ENCODE measurements at regions not wholly inside any gene's neighbourhood (a gene's known extent, or its start where the extent isn't known, plus 50 kb on each side); places are given as distances from the start of the nearest gene placed in this dataset.
"Not testable (repeated sequence)": the region's sequence is repeated elsewhere in the genome, so short reads cannot be mapped to it uniquely, and the experiment has no call there.

DNA sequence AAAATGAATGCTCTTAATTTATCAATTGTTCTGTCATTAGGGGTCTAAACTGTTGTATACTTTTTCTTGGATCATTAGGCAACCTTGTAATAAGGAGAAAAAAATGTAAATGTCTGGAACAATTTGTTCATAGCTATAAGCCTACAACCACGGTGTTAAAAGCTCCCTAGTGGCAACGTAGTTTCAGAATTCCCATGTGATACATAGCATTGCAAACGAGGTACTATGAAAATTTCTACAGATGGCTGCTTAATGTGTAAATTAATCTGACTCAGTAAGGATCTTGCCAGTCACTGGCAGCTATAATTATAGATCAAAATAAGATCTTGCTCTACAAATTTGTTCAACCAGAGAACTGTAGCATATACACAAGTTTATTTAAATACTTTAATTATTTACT lies 304.1 kb upstream of the ADGRL4 start:
- ATAC-seq, result no peak

DNA sequence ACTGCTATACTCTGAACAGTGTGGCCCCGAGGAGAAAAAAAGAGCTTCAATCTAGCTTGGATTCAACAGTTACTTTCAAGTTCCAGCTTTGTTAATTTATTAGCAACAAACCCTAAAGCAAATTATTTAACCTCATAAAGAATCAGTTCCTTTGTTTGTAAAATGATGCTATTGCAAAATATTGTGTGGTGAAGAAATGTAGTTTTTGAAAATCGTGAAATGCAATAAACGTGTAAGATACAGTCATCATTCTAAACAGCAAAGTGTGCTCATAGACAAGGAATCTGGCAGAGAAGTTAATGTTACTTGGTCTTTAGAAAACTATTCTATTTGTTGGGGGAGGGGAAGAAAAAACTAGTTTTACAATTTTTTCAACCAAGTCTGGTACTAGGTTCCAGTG lies 297.6 kb upstream of the ADGRL4 start:
- no peak for ATAC-seq

DNA sequence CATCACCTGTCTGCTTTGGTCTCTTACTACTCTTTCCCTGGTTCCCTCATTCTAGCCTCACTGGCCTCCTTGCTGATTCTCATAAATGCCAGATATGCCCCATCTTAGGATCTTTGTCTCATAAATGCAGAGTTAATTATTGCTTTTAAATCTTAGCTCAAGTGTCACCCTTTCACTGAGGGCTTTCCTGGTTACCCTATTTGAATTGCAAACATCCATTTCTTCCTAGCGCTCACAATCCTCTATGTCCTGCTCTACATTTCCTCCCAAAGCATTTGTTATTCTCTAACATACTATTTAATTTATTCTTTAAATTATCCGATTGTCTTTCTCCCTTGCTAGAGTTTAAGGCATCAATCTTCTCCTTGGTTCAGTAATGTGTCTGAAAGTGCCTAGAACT lies 296.5 kb upstream of the ADGRL4 start:
- no peak for ATAC-seq

DNA sequence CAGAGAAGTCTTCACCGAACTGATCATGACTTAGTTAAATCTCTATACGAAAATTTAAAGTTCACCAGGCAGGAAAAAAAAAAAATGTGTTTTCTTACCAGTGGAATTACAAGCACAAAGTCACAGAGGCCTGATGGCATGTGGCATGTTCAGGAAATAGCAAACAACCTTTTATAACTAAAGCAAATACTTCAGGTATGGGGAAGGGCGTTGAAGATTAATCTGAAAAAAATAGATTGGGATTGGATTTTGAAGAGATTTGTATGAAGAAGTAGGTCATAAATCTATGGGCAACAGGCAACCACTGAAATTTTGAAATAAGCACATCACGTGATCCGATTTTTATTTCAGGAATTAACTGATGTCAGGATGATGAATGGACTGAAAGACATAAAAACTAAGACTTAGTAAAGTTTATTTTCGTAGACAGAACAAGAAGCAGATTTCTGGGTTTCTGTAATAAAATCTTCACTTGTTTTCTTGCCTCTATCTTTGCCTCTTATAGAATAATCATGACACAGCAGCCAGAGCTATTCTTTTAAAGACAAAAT lies 295.9 kb upstream of the ADGRL4 start:
- ATAC-seq, result no peak

DNA sequence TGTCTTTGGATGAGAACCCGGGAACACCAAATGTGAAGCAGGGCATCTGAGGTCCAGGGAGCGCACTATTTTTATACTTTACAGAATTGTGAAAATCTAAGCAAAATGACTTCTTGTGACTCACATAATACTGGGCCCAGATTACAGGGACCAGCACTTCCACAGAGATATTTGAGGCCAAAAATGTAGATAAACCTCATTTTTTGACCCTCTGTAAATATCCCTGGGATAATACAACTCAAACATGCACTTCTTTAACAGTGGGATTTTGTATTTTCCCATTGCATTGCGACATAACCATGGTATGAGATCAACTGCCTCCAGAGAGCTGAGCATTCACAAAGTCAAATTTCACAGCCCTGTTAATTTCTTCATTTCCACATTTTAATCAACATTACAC lies 289.4 kb upstream of the ADGRL4 start:
- ATAC-seq, result no peak

DNA sequence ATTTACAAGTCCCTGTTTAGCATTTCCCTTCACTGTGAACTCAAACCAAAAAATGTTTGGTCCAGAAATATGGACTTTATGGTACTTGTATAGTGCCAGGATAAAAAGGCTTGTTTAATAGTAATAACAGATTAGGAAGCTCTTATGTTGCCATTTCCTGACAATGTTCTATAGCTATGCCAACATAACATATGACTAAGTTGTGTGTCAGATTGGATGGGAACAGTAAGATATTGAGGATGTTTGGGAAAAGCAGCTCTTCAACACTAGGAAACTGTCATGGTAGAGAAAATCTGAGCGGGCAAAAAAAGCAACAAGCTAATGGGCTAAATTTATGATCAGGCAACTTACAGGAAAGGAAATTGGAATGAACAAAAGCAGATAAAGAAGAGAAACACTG lies 287.1 kb upstream of the ADGRL4 start:
- no peak for ATAC-seq

DNA sequence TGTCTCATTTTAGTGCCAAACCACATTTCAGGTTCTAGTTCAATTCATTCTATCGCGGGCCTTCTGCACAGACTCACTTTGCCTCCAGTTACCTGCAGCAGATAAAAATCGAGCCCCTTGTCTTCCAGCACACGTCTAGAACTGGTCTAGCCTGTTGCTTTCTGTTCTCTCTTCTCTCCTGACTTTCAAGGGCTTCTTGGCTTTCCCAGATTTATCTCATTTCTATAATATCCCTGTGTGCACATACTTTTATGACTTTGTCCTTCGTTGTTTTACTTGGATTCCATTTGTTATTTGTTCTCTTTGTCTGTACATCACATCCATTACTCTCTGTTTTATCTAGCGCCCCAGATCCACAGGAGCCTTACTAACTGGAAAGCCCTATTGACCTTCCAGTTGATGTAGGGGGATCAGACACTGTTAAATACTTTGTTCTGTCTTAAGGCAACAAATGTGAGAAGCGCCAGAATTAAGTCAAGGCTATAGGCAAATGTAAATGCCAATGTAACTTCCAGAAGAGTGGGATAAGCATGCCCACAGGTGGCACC lies 284.5 kb upstream of the ADGRL4 start:
- ATAC-seq, result no peak

DNA sequence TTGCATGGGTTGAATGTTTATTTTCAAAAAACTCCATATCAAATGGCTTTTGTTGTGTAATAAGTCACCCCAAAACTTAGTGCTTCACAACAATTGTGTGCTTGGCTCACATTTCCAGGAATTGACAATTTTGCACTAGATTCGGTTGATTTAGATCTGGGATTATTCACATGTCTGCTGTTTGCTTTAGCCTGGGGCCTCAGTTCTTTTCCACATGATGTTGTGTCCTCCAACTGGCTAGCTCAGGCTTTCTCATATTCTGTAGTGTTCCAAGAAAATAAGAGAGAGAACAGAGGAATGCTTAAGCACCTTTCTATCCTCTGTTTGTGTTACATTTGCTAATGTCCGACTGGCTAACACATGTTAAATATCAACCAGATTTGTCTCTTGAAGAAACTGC lies 281.5 kb upstream of the ADGRL4 start:
- no peak for ATAC-seq

DNA sequence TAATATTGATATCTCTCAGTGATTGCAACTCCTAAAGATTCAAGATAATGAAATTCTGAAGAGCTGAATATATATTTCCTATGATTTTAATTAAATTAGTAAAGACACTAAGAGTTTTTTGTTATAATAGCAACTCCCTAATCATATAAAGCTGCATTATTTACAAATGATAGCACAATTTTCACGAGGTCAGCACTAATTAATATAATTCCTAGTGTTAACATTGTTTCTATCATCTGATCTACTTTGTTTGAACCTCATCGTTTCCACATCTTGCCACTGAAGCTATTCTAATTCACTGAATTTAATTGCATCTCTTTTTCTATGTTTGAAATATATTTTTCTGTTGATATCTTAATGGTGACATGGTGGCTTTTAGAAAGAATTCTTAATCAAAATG lies 279.1 kb upstream of the ADGRL4 start:
- ATAC-seq, result no peak

DNA sequence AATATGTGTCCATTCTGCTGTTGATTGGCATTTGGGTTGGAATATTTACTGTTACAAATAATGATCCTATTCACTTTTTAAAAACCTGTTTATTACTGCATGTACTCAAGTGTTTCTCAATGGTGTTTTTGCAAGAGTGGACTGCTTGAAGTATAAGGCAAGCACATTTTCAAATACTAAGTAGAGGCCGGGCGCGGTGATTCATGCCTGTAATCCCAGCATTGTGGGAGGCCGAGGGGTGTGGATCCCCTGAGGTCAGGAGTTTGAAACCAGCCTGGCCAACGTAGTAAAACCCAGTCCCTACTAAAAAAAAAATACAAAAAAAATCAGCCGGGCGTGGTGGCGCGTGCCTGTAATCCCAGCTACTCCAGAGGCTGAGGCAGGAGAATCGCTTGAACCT lies 276.9 kb upstream of the ADGRL4 start:
- ATAC-seq, result no peak

DNA sequence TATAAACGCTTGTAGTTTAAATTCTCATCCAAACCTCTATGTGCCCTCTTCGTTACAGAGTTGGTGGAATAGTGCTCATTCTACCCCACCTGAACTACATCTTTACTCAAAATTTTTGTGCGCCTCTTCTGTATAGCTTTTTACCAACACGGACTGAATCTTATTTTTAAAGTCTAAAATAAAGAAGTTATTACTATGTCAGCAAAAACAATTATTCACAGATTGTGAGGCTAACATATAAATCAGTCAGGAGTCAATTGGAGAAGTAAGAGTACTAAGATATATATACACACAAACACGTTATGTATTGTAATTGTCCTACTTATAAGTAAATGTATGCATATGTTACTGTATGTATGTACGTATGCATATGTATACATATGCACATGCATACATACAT lies 274.9 kb upstream of the ADGRL4 start:
- ATAC-seq, result no peak

DNA sequence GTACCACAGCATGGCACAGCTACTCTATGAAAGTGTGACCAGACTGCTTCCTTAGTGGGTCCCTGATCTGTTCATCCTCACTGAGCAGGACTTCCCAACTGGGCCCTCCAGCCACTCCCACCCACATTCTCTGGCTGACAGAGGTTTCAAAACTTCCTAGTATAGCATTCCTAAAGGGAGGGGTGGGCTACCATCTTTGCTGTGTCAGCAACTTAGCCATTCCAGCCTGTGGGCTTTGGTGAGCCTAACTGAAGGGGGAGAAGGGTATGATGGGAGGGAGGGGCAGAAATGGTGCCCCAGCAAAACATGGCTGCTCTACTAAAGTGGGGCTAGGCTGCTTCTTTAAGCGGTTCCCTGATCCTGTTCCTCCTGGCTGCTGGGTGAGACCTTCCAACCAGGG lies 265.2 kb upstream of the ADGRL4 start:
- no peak for ATAC-seq

DNA sequence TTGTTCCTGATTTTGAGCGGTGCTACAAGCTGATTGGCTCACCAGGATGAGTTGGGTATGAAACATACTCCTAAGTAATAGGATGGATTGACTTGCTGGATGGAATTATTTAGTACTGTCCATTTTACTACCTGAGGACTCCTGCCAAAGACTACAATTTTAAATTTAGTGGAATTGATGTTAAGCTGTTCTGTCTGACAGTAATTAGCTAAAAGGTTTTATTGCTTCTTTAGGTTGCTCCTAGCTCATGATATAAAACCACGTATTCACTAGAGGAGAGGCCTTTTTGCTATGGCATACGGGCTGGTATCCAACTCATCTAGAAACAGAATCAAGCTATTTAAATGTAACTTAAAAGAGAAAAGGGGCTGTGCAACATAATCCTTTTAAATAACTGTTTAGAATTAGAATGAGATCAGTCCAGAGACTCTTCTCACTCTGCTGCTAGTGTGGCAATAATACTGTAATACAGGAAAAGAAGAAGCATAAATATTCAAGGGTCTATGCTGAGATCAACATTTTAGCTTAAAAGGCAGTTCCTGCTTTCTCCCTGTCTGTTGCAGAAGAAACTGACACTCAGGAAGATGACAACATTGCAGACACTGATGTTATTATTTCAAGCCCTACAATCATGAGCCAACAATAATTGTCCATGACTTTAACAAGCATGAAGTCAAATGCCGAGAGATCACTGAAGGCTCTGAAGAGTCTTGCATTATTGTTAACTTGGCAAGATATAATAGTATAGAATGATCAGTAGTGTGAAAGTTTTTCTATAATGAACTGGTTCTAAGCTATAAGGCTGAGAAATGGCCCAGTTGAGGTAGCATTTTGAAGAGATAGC lies 258.7 kb upstream of the ADGRL4 start:
- ATAC-seq, result no peak

DNA sequence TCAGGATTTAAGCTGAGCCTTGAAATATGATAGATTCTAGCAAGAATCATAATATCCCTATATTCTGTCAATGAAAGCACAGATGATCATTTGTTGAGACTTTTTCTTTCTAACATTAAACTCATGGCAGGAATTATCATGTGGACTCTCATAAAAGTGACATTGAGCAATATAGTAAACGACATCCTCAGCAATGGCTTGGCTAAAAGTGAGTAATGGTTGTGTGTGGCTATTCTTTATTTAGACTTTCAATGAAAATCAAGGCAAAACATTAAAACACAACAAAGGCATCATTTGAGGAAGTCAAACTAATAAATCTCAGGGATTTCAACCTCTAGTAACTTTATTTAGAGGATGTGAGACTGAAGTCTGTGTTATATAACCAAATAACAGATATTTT lies 257.8 kb upstream of the ADGRL4 start:
- ATAC-seq, result no peak

DNA sequence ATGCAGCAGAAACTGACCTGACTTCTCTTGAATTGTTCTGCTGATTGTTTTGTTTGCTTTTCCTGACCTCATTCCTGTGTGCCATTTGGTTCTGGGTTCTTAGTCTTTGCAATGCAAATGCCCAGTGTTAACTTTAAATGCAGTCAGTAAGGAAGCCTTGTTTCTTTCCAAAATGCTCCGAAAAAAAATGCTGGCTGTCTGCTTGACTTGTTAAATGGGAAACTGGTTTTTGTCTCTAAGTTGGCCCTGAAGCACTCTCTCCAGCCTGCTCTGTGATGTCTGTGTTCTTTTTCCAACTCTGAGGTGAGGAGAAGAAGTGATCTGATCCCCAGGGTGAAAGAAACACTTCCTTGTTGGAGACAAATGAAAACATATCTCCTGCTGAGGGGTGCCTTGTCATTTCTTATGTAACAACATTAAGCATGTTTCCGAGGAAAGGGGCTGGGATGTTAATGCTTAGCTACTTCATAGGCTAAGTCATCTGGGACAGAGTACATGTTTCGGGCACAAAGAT lies 256.3 kb upstream of the ADGRL4 start:
- no peak for ATAC-seq

DNA sequence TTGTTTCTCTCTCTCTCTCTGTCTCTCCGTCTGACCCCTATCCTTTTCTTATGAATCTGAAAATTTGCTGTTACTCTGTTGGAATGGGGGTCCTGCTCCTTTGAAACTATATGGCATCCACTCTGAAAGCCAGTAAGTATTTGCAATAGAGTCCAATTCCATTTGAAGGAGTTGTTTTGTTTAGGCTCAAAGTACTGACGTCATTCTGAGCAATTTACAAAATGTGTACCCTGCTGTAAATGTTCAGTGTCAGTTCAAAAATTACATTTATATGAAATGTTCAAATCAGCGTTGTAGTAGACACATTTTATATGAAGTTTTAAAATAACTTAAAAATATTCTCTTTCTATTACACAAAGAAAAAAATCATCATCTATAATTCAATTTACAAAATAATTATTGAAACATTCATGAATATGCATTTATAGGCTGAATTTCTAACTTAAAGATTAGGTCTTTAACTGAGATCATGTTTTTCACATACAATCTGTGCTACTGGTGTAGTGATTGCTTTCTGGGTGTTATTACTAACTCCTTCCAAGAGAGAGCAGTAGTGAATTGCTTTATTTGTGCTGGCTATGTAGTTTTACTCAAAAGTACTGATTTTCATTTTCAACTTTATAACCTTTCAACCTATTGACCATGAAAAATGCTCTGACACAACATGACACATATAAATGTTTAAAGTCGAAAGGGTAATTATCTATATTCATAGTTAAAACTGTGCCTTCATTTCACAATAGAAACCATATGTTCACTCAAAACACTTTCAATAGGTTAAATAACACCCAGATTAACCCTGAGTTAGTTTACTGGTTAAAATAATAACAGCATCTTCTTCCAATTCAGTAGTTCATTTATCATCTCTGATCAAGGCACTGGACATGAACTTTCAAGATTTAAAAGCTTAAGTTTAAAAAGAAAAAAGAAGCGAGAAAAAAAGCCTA lies 253.1 kb upstream of the ADGRL4 start:
- no peak for ATAC-seq

DNA sequence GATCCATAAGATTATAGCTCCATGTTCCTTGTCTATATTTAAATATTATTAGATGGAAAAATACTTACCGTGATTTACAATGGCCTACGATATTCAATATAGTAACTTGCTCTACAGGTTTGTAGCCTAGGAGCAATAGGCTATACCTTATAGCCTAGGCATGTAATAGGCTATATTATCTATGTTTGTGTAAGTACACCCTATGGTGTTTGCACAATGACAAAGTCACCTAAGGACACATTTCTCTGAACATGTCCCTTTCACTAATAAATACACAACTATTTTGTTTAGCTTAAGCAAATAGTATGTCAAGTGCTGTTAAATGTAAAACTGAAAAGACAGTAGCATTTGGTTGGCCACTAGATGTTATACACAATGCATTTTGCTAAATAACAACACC lies 248.9 kb upstream of the ADGRL4 start:
- ATAC-seq, result no peak

DNA sequence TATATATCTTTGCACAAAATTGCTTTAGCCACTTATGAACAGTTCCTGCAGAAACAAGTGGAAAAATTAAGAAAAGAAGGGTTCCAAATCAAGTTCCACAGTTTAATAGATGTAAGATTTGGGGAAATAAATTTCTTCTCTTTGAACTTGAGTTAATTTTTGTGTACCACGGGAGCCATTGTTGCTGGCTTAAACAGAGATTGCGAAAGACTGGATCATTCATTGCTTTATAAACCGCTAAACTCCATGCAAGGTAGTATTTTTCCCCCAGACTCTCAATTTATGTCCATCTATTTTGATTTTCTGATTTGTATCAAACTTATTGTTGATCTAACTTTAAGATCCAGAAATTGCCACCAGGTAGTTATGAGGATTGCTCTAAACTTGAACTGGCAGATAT lies 246.1 kb upstream of the ADGRL4 start:
- no peak for ATAC-seq

DNA sequence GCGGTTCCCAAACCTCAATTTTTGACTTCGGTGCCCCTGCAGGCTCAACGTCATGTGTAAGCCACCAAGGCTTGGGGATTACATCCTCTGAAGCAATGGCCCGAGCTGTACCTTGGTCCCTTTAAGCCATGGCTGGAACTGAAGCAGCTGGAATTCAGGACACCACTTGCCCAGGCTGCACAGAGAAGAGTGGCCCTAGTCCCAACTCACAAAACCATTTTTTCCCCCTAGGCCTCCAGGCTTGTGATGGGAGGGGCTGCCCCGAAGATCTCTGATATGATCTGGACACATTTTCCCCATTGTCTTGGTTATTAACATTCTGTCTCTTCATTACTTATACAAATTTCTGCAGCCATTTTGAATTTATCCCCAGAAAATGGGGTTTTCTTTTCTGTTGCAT lies 233.3 kb upstream of the ADGRL4 start:
- no peak for ATAC-seq

DNA sequence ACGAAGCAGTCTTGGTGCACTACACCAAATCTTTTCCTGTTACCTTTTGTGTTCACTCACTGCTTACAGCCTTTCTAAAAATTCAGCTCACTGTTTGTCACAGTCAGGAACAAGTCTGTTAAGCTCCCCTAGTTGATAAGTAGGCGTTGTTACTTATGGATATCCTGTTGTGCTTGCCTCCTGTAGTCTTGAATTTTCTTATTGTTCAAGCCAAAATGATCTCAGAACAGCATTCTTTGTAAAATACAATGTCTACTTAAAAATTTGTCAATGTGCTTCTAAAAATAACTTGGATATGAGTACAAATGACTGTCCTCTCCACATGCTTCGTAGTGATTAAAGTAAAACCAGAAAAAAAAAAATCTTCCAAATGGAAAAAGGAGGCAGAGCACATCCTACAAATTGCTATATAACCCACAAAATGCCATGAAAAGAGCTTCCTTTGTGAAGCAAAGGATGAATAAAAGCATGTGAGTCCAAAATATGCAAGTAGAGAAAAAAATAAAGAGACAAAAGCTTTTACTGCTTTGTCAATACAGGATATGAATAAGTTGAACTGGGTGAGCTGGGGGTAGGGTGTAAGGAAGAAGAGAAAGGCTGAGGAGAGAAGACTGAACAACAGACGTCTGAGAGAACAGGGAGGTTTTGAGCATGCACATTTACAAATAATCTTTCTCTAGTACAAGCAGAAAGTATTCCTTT lies 228.9 kb upstream of the ADGRL4 start:
- no peak for ATAC-seq

DNA sequence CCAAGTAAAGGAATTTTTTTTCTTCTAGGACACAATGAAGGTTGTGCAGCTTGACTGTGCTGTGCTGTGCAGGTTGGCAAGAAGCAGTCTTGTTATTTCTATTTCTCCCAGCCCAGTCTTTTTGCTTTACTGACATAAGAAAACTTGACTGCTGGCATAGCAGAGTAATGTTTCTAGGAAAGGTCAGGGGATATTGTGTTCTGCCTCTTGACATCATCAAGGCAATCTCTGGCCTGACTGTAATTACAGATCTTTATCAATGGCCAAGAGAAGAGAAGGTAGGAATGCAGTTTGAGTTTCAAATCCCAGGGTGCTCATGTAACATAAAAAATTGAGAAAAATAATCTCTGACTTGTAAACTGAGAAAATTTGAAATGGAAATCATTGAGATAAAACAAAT lies 226.3 kb upstream of the ADGRL4 start:
- no peak for ATAC-seq

DNA sequence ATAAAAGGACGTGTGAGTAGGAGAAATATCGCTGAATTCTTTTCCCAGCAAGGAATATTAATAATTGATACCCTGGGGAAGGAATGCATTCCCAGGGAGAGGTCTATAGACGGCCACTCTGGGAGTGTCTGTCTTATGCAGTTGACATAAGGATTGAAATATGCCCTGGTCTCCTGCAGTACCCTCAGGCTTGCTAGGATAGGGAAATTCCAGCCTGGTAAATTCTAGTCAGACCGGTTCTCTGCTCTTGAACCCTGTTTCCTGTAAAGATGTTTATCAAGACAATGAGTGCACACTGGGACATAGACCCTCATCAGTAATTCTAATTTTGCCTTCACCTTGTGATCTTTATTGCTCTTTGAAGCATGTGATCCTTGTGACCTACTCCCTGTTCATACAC lies 224.2 kb upstream of the ADGRL4 start:
- ATAC-seq, result not testable (repeated sequence)

DNA sequence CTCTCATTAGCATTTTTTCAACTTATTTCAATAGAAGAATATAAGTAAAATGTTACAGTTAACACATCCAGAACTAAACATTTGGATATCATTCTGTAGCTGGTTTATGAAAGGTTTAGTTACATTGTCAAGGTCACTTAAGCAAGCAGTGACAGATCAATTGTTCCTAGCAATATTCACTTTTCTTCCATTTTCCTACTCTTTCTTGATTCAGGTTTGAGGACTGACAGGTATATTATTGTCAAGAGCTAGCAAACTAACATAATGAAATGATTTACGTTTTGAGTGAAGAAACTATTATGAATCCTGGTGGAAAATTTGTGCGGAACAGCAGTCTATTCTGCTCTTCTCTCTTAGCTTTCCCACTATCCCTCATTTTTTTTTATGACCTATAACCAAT lies 220.4 kb upstream of the ADGRL4 start:
- ATAC-seq, result no peak
